Fibroblast of mammary gland (primary cell): ENCODE measurements at regions not wholly inside any gene's neighbourhood (a gene's known extent, or its start where the extent isn't known, plus 50 kb on each side); places are given as distances from the start of the nearest gene placed in this dataset.

ENCODE experiments used
- DNase-seq: peaks from one replicate; pipeline ENCODE4 v3.0.0-alpha.2; 2010; ENCODE audit warnings: low read depth
- H3K4me3 ChIP-seq: 2 replicates; pipeline ENCODE4 v1.5.1; 2011; ENCODE audit warnings: low read depth, mild to moderate bottlenecking, low read length, moderate library complexity; ENCODE audit not compliant: control insufficient read depth
- TF ChIP-seq, protein P1 (sequence below): conservative IDR thresholded peaks from 2 replicates; pipeline ENCODE4 v1.5.1; 2011; ENCODE audit warnings: low read depth, low read length, inconsistent platforms; ENCODE audit not compliant: control insufficient read depth, insufficient read depth

DNA sequence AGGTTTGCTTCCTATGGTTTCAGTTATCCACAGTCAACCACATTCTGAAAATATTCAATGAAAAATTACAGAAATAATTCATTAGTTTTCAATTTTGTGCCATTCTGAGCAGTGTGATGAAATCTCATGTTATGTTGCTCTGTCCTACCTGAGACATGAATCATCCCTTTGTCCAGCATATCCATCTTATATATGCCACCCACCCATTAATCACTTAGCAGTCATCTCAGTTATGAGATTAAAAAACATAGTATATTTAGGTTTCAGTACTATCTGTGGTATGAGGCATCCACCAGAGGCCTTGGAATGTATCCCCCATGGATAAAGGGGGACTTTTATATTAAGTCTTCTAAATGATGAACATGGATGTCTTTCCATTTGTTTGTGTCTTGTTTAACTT lies 64.7 kb upstream of the PROK2 start:
- no peak overlapping the region for H3K4me3 ChIP-seq
- TF ChIP-seq, protein P1, sequence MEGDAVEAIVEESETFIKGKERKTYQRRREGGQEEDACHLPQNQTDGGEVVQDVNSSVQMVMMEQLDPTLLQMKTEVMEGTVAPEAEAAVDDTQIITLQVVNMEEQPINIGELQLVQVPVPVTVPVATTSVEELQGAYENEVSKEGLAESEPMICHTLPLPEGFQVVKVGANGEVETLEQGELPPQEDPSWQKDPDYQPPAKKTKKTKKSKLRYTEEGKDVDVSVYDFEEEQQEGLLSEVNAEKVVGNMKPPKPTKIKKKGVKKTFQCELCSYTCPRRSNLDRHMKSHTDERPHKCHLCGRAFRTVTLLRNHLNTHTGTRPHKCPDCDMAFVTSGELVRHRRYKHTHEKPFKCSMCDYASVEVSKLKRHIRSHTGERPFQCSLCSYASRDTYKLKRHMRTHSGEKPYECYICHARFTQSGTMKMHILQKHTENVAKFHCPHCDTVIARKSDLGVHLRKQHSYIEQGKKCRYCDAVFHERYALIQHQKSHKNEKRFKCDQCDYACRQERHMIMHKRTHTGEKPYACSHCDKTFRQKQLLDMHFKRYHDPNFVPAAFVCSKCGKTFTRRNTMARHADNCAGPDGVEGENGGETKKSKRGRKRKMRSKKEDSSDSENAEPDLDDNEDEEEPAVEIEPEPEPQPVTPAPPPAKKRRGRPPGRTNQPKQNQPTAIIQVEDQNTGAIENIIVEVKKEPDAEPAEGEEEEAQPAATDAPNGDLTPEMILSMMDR = no peak
- no peak for DNase-seq

- TF ChIP-seq, protein P1 = no peak
- peak; percentile 34 for DNase-seq
These were observed 62.8 kb upstream of the PROK2 start for GRCh38 chr3:71847794-71848193.

DNA sequence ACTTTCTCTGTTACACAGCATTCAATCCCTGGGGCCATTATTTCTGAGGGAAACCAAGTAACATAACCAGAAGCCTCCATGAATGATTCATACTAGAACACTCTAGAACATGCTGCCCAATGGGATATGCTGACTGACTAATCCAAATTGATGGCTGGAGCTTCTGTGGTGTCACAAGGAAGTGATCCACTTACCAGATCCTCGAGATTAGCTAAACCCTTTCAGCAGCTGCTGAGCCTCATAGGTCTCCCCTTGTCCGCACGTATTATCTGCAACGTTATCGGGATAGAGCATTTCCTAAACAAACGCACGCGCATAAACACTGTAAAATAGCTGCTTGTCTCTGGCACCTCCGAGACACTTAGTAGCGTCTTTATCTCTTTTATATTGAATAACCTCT lies 61.2 kb upstream of the PROK2 start:
- DNase-seq = peak; percentile 19
- no peak overlapping the region for H3K4me3 ChIP-seq
- TF ChIP-seq, protein P1 = no peak

More at GRCh38 chr3:71847794-71848193, 62.8 kb upstream of the PROK2 start:
- H3K4me3 ChIP-seq = no peak overlapping the region

DNA sequence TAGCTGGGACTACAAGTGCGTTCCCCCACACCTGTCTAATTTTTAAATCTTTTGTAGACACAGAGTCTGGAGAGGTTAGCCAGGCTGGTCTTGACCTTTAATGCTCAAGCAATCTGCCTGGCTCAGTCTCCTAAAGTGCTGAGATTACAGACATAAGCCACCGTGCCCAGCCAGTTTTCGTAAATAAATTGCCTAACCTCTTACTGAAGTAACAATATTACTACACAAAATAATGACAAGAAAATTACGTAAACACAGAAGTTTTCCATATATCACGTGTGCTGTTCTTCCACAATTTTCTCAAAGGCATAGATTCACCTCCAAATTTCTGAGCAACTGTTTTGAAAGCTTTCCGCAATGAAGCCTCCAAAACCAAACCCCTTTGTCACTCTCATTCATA lies 58.1 kb upstream of the PROK2 start:
- DNase-seq = no peak
- H3K4me3 ChIP-seq = no peak overlapping the region
- TF ChIP-seq, protein P1 = no peak

DNA sequence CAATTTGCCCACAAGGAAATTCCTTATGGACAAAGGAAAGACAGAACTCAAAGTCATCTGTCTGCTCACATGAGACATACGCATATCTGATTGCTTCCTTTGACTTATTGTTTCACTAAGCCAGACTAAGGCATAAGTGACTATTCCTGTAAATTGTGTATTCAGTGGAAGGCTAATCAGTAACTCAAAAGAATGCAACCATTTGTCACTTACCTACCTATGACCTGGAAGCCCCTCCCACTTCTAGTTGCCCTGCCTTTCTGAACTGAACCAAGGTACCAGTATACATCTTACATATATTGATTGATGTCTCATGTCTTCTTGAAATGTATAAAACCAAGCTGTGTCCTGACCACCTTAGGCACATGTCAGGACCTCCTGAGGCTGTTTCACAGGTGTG lies 53.5 kb upstream of the PROK2 start:
- TF ChIP-seq, protein P1 = no peak
- no peak overlapping the region for H3K4me3 ChIP-seq
- DNase-seq = no peak
